ENCODE measurements at regions not wholly inside any gene's neighbourhood (a gene's known extent, or its start where the extent isn't known, plus 50 kb on each side); places are given as distances from the start of the nearest gene placed in this dataset.
"Not testable (repeated sequence)": the region's sequence is repeated elsewhere in the genome, so short reads cannot be mapped to it uniquely, and the experiment has no call there.

GRCh38 chr6:27529796-27530195 is 56.9 kb upstream of the ZNF184 start:
- not testable (repeated sequence) for TF ChIP-seq EZH2 (conservative IDR thresholded peaks at IDR 0.05; ENCODE audit: low read depth, low read length); ELF4 (CRISPR knock-in tag; IDR thresholded peaks at IDR 0.05; ENCODE audit: borderline replicate concordance); ZNF761 (CRISPR knock-in tag; conservative IDR thresholded peaks at IDR 0.05); MYC (CRISPR knock-in tag; IDR thresholded peaks at IDR 0.05; ENCODE audit: borderline replicate concordance); NFIC (IDR thresholded peaks at IDR 0.05; ENCODE audit: low read length); FOXP4 (CRISPR knock-in tag; IDR thresholded peaks at IDR 0.05); ZBTB37 (CRISPR knock-in tag; IDR thresholded peaks at IDR 0.05); IRF9 (CRISPR knock-in tag; IDR thresholded peaks at IDR 0.05; ENCODE audit: borderline replicate concordance); CTCF (CRISPR knock-in tag; IDR thresholded peaks at IDR 0.05); LCORL (IDR thresholded peaks at IDR 0.05); LCORL (CRISPR knock-in tag; IDR thresholded peaks at IDR 0.05); ZNF644 (CRISPR knock-in tag; IDR thresholded peaks at IDR 0.05; ENCODE audit: low read depth)

Measured in HepG2 (cell line).